ENCODE measurements at regions not wholly inside any gene's neighbourhood (a gene's known extent, or its start where the extent isn't known, plus 50 kb on each side); places are given as distances from the start of the nearest gene placed in this dataset.

DNA sequence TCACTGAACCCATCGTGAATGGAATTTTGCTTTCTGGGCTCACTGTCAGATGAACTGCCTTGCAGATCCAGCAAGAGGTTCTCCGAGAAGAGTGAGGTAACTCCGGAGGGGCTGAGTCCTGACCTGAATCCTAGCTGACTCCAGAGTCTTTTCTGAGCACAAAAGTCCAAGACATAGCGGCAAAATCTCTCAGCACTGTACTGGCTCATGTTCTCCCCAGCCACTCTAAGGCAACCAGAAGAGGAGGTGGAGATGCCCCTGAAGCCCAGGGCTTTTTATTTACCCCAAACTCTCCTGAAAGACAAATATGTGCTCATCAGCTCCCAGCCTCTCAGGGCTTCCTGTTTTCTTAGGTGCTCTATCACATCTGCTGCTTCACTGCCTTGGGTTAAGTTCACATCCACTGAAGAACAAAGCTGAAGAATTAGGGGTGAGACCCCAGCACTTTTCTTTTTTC is 221.8 kb downstream of the MREG start (continued):
- no peak for TF ChIP-seq HOXA7 (CRISPR knock-in tag; IDR thresholded peaks at IDR 0.05)
- TF ChIP-seq ZNF770 (CRISPR knock-in tag; IDR thresholded peaks at IDR 0.05) = no peak
- TF ChIP-seq GABPB1 (CRISPR knock-in tag; IDR thresholded peaks at IDR 0.05) = peak; percentile 32; the same call in 1 of the 2 replicates
- TF ChIP-seq, protein P1, sequence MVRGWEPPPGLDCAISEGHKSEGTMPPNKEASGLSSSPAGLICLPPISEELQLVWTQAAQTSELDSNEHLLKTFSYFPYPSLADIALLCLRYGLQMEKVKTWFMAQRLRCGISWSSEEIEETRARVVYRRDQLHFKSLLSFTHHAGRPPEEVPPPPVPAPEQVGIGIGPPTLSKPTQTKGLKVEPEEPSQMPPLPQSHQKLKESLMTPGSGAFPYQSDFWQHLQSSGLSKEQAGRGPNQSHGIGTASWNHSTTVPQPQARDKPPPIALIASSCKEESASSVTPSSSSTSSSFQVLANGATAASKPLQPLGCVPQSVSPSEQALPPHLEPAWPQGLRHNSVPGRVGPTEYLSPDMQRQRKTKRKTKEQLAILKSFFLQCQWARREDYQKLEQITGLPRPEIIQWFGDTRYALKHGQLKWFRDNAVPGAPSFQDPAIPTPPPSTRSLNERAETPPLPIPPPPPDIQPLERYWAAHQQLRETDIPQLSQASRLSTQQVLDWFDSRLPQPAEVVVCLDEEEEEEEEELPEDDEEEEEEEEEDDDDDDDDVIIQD (CRISPR knock-in tag; IDR thresholded peaks at IDR 0.05; ENCODE audit: low read depth) = peak; percentile 72; the same call in 1 of the 2 replicates
- no peak for TF ChIP-seq MATR3 (CRISPR knock-in tag; IDR thresholded peaks at IDR 0.05)
- TF ChIP-seq PAX8 (CRISPR knock-in tag; IDR thresholded peaks at IDR 0.05; ENCODE audit: borderline replicate concordance) = no peak
- 0 out of 2 replicates have a peak, but pooled peaks have one; percentile 43 for TF ChIP-seq BCL6 (CRISPR knock-in tag; IDR thresholded peaks at IDR 0.05)
- TF ChIP-seq, protein P2, sequence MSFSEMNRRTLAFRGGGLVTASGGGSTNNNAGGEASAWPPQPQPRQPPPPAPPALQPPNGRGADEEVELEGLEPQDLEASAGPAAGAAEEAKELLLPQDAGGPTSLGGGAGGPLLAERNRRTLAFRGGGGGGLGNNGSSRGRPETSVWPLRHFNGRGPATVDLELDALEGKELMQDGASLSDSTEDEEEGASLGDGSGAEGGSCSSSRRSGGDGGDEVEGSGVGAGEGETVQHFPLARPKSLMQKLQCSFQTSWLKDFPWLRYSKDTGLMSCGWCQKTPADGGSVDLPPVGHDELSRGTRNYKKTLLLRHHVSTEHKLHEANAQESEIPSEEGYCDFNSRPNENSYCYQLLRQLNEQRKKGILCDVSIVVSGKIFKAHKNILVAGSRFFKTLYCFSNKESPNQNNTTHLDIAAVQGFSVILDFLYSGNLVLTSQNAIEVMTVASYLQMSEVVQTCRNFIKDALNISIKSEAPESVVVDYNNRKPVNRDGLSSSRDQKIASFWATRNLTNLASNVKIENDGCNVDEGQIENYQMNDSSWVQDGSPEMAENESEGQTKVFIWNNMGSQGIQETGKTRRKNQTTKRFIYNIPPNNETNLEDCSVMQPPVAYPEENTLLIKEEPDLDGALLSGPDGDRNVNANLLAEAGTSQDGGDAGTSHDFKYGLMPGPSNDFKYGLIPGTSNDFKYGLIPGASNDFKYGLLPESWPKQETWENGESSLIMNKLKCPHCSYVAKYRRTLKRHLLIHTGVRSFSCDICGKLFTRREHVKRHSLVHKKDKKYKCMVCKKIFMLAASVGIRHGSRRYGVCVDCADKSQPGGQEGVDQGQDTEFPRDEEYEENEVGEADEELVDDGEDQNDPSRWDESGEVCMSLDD (CRISPR knock-in tag; IDR thresholded peaks at IDR 0.05; ENCODE audit: borderline replicate concordance) = no peak
- no peak; the same call in 1 of the 2 replicates for TF ChIP-seq MEIS2 (CRISPR knock-in tag; IDR thresholded peaks at IDR 0.05)
- TF ChIP-seq THYN1 (CRISPR knock-in tag; IDR thresholded peaks at IDR 0.05; ENCODE audit: borderline replicate concordance, low read depth) = no peak
- 0 out of 2 replicates have a peak, but pooled peaks have one; percentile 38 for TF ChIP-seq ZMAT3 (CRISPR knock-in tag; conservative IDR thresholded peaks at IDR 0.05)
- 0 out of 2 replicates have a peak, but pooled peaks have one; percentile 35 for TF ChIP-seq IRF2 (CRISPR knock-in tag; IDR thresholded peaks at IDR 0.05)
- TF ChIP-seq, protein P3, sequence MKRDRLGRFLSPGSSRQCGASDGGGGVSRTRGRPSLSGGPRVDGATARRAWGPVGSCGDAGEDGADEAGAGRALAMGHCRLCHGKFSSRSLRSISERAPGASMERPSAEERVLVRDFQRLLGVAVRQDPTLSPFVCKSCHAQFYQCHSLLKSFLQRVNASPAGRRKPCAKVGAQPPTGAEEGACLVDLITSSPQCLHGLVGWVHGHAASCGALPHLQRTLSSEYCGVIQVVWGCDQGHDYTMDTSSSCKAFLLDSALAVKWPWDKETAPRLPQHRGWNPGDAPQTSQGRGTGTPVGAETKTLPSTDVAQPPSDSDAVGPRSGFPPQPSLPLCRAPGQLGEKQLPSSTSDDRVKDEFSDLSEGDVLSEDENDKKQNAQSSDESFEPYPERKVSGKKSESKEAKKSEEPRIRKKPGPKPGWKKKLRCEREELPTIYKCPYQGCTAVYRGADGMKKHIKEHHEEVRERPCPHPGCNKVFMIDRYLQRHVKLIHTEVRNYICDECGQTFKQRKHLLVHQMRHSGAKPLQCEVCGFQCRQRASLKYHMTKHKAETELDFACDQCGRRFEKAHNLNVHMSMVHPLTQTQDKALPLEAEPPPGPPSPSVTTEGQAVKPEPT (CRISPR knock-in tag; IDR thresholded peaks at IDR 0.05; ENCODE audit: low read depth) = no peak
- TF ChIP-seq ATM (IDR thresholded peaks at IDR 0.05; ENCODE audit: borderline replicate concordance) = no peak
- no peak for TF ChIP-seq ZBTB14 (CRISPR knock-in tag; IDR thresholded peaks at IDR 0.05)
- TF ChIP-seq, protein P4, sequence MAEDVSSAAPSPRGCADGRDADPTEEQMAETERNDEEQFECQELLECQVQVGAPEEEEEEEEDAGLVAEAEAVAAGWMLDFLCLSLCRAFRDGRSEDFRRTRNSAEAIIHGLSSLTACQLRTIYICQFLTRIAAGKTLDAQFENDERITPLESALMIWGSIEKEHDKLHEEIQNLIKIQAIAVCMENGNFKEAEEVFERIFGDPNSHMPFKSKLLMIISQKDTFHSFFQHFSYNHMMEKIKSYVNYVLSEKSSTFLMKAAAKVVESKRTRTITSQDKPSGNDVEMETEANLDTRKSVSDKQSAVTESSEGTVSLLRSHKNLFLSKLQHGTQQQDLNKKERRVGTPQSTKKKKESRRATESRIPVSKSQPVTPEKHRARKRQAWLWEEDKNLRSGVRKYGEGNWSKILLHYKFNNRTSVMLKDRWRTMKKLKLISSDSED (CRISPR knock-in tag; IDR thresholded peaks at IDR 0.05) = no peak
- TF ChIP-seq FOXA1 (IDR thresholded peaks at IDR 0.05) = no peak
- peak; percentile 46; the same call in 1 of the 2 replicates for TF ChIP-seq FOXA1 (CRISPR knock-in tag; IDR thresholded peaks at IDR 0.05)
- TF ChIP-seq ZNF17 (CRISPR knock-in tag; IDR thresholded peaks at IDR 0.05) = no peak
- TF ChIP-seq FOSL2 (CRISPR knock-in tag; IDR thresholded peaks at IDR 0.05) = peak; percentile 63
- no peak for TF ChIP-seq NFE2 (CRISPR knock-in tag; IDR thresholded peaks at IDR 0.05)

Data from HepG2 (cell line).